ENCODE measurements at regions not wholly inside any gene's neighbourhood (a gene's known extent, or its start where the extent isn't known, plus 50 kb on each side); places are given as distances from the start of the nearest gene placed in this dataset.
"Not testable (repeated sequence)": the region's sequence is repeated elsewhere in the genome, so short reads cannot be mapped to it uniquely, and the experiment has no call there.

GRCh38 chr9:115305543-115305942 is 187.6 kb upstream of the TNC start:
- DNase-seq (ENCODE audit: low spot score) = no peak

DNA sequence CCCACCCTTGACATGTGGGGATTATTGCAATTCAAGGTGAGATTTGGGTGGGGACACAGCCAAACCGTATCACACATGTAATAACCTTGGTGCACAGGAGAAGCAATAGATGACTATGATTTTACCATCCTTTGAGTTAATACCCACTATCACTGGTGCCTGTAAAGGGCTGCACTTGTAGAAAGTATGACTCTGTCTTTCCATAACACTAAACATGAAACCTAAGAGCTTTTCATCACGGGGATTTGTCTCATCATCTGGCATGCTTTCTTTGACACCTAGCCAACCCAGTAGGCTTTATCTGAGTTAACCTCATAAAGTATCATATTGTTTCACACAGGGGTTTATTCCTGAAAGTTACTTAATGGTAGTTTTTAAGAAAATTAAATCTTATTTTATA is 188.9 kb upstream of the TNC start:
- DNase-seq (ENCODE audit: low spot score) = no peak

- DNase-seq (ENCODE audit: low spot score) = no peak
Measured at GRCh38 chr9:115313545-115313944, 195.6 kb upstream of the TNC start.

- DNase-seq (ENCODE audit: low spot score) = no peak
Measured at GRCh38 chr9:115326461-115326860, 208.5 kb upstream of the TNC start.

- no peak for DNase-seq (ENCODE audit: low spot score)
Measured at GRCh38 chr9:115327436-115328122, 209.6 kb upstream of the TNC start.

GRCh38 chr9:115328228-115328627 is 210.3 kb upstream of the TNC start:
- no peak for DNase-seq (ENCODE audit: low spot score)

DNA sequence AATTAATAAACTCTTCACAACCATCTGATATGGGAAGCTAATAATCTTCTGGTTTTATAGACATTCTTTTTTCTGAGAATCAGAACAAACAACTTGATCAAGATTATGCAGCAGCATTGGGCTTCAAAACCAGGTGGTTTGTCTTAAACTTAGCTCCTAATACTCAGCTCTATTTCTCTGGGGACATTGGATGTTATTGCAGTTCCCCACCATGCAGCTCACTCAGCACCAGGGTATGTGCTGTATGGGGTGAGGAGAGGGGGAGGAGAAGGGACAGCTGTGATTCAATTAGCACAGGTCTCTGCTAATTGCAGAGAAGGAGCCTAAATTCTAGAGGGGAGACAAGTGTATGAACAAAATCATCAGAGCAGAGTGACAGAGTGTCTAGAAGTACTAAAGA is 210.7 kb upstream of the TNC start:
- DNase-seq (ENCODE audit: low spot score) = no peak

DNA sequence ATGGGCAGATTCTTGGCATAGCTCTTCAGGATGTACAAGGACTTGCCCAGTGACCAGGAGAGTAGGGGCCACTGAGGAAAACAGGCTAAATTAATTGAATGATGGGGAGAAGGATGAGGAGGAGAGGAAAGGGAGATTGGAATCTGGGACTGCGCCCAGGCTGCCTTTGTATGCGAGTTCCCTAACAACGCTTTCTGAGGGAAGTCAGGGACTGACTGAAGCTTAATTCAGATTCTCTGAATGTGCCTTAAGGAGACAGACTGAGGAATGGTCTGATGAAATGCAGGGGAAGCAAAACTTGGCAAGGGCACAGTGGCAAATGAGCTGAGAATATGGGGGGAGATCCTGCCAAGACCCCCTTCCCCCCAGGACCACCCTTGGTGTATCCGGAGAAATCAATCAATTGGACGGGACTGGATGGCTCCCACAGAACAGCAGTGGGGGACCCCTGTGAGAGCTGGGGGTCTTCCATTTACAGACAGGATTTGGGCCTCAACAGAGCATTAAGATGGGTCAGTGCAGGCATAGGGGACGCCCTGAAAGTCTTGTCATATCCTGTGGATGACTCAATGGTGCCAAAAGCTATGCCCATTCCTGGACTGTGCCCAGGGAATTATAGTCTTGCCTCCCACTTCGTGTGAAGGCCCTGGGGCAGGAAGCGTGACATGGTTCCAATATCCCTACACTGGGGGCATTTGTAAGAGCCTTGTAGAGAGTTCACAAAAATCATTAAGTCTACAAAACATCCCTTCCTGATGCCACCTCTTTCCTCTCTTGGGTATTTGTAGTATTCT is 215.5 kb upstream of the TNC start:
- no peak for DNase-seq (ENCODE audit: low spot score)

DNA sequence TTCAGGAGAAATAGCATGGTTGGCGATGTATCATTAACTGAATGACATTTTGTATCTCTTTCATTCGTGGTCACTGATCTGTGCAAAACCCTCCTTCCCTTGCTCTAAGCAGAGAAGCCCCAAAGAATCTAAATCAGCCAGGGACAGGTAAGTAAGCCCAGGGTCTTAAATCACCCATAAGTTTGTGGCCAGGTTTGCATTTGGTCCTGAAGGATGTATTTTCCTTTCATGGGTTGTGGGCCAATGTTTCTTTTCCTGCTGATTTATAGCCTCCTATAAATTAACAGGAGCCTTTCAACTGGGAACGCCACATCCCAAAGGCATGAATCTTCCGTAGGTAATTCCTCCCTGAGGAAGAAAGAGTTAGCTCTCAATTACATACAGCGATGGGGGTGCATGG is 217.5 kb upstream of the TNC start:
- no peak for DNase-seq (ENCODE audit: low spot score)

DNA sequence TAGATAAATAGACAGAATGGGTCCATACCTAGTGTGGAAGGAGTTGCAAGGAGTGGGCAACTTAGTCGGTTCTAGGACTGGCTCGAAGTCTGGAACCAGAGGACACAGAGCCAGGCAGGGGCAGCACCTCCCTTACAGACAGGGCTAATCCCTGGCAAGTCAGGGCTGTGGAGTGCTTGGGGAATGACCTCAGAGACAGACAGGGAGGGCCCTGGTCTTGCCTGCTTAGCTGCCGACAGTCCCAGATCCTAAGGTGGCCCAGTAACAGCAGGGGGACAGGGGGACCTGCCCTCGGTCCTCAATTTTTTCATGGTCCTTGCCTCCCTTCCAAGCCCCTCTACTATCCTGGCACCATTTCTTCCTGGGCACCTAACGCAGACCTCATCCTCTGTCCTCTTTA is 222.4 kb upstream of the TNC start:
- DNase-seq (ENCODE audit: low spot score) = no peak

GRCh38 chr9:115341426-115341825 is 223.5 kb upstream of the TNC start:
- no peak for DNase-seq (ENCODE audit: low spot score)

GRCh38 chr9:115347776-115348175 is 229.8 kb upstream of the TNC start:
- DNase-seq (ENCODE audit: low spot score) = not testable (repeated sequence)

DNA sequence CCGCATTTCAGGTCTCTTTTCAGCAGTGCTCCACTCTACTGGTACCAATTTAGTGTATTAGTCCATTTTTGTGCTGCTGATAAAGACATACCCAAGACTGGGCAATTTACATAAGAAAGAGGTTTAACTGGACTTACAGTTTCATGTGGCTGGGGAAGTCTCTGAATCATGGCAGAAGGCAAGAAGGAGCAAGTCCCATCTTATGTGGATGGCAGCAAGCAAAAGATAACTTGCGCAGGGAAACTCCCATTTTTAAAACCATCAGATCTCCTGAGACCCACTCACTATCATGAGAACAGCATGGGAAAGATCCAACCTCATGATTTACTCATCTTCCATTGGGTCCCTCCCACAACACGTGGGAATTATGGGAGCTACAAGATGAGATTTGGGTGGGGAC is 231.0 kb upstream of the TNC start:
- not testable (repeated sequence) for DNase-seq (ENCODE audit: low spot score)

DNA sequence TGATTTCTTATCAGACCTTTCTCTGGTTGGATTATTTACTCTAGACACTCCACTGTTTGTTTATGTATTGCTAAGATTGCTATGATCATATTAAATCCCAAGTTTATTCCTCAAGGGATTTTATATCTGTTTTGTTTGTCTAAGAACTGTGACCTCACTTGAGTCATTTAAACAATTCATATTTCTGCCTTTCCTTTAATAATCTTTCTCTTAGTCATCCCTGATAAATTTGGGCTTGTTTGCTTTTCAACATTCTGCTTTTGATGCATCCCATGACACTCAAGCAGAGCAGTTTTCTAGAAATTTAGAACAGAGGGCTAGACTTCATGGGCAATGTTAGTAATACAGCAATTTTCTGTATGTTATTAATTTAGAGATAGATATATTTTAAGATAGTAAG is 231.6 kb upstream of the TNC start:
- no peak for DNase-seq (ENCODE audit: low spot score)

DNA sequence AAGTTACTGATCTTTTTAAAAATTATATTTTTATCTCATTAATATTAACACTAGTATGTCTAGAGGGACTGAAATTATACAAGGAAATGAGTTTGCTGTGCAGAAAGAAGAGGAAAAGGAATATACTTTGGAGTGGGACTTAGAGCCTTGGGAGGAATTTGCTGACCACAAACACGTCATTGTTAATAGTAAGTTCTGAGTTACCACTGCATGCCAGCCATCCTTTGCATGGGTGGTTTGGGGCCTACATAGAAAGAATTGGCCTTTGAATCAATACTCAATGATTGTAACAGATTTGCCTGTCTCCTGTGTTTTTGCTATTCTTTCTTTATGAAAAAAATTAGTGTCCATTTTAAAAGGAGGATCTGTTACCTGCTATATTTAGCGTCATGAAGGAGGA is 232.6 kb upstream of the TNC start:
- no peak for DNase-seq (ENCODE audit: low spot score)

DNA sequence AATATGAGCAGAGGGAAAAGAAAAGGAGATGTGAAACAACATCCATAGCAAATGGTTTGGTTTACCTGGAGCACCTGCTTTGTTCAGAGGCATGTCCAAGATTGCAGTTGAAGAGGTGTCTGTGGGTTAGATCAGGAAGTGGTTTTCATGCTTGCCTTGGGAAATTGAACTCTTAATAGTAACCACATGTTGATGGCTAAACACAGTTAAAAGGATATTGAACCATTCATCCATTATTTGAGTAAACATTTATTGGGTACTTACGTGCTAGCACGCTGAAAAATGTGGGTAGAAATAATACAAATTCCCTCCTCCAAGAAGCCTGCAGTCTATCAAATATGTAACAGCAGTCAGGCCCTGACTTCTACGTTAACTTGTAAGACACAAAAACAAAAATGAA is 235.7 kb upstream of the TNC start:
- no peak for DNase-seq (ENCODE audit: low spot score)

DNA sequence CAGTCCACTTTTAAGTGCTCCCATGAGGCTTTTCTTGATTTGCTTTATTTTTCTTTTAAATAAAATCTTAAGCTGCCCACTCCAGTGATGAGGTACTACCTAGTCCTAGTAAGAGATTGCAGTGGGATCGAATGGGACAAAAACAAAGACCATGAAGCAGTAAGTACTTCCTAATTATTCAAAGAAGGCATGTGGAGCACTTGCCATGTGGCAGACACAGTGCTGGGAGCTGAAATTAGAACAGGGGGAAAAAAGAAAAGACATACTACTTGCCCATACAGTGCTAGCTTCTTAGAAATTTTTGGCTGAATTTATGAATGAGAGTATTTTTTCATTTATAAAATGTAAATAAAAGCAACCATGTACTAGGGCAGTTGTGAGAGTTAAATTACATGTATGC is 239.9 kb upstream of the TNC start:
- no peak for DNase-seq (ENCODE audit: low spot score)

- DNase-seq (ENCODE audit: low spot score) = no peak
Measured at GRCh38 chr9:115359017-115359780, 241.2 kb upstream of the TNC start.

DNA sequence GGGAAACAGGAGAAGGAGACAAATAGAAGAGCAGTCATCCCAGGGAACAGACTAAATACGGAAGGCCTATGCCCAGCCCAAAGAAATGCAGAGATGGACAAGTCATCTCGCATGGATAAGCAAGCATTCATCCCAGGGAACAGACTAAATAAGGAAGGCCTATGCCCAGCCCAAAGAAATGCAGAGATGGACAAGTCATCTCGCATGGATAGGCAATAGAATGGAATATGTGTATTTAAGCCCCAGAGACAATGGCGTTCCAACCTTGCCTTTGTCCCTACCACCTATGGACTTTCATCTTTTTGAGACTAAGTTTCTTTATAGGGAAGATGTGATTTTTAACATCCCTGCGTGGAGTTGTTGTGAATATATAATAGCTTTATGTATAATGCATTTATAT is 242.2 kb upstream of the TNC start:
- no peak for DNase-seq (ENCODE audit: low spot score)

- no peak for DNase-seq (ENCODE audit: low spot score)
Measured at GRCh38 chr9:115362101-115362500, 244.1 kb upstream of the TNC start.

GRCh38 chr9:115362640-115363039 is 244.7 kb upstream of the TNC start:
- DNase-seq (ENCODE audit: low spot score) = no peak

DNA sequence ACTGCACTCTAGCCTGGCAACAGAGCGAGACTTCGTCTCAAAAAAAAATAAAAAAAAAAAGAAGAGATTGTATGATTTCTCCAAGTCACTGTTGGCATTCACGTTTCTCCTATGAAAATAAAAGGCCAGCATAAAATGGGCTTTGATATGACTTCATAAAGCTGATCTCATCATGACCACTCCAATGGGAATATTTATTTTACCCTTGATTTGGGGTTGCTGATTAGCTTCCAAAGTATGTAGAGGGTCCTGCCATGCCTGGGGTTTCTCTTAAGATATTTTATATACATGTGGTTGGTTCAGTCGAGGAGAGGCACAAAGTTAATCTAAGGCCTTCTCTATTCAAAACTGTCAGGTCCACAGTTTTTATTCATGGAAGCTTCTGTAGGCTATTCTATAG is 247.0 kb upstream of the TNC start:
- DNase-seq (ENCODE audit: low spot score) = no peak

GRCh38 chr9:115367321-115367720 is 249.4 kb upstream of the TNC start:
- DNase-seq (ENCODE audit: low spot score) = no peak

Data from left forelimb (tissue), 1 donor.